Embryonic facial prominence (tissue), 1 donor: ENCODE measurements at regions not wholly inside any gene's neighbourhood (a gene's known extent, or its start where the extent isn't known, plus 50 kb on each side); places are given as distances from the start of the nearest gene placed in this dataset.
"Not testable (repeated sequence)": the region's sequence is repeated elsewhere in the genome, so short reads cannot be mapped to it uniquely, and the experiment has no call there.

Experiments used
- DNase-seq: peaks from one replicate; pipeline ENCODE4 v3.0.0-alpha.2; 2016; ENCODE audit errors: extremely low spot score

- no peak for DNase-seq
Measured at GRCh38 chr13:65387743-65388347, 1842.3 kb downstream of the PCDH9 start.

DNA sequence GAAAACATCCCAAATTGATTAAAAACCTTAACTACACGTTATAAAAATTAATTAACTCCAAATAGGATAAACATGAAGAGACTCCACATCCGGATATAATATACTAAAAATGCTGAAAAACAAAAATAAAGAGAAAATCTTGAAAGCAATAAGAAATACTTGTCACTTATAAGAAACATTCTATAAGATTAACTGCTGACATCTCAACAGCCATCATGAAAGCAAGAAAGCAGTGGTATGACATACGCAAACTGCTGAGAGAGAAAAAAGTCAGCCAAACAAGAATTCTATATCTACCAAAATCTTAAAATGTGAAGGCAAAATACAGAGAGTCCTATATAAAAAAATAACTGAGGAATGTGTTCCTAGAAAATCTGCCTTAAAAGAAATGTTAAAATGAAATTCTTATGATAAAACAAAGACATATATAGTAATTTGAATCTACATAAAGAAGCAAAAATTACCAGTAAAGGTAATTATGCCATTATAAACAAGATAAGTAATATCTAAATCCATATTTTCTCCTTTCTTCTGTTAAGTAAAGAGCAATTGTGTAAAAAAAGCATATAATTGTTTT is 1851.1 kb downstream of the PCDH9 start:
- no peak for DNase-seq

- no peak for DNase-seq
Measured at GRCh38 chr13:65378484-65378883, 1851.7 kb downstream of the PCDH9 start.

GRCh38 chr13:65368832-65369231 is 1861.3 kb downstream of the PCDH9 start:
- DNase-seq = no peak

DNA sequence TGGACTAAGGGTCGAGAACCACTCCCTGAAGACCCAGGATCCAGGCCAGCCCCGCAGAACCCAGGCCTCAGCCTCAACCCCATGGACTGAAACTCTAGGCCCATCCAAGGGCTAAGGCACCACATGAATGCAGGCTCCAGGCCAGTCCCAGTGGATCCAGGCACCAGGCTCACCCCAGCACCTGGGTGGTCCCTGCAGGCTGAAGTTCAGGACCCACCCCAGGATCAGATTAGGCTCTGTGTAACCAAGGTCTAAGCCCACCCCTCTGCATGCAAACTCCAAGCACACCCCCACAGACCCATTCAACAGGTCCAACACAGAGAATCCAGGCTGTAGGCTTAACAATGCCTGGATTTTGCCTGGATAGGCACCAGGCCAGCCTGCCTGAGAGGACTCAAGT is 1876.2 kb downstream of the PCDH9 start:
- DNase-seq = no peak

DNA sequence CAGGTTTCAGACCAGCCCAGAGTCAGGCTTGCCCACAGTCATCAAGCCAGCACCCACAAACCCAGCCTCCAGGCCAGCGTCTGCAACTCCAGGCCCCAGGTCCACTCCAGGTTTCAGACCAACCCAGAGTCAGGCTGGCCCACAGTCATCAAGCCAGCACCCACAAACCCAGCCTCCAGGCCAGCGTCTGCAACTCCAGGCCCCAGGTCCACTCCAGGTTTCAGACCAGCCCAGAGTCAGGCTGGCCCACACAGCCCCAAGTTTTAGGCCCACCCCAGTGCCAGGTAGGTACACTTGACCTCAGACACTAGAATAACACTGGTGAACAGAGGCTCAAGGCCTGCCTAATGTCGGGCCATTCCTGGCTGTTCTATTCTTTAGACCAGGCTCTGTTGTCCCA is 1877.0 kb downstream of the PCDH9 start:
- not testable (repeated sequence) for DNase-seq

GRCh38 chr13:65347420-65348030 is 1882.6 kb downstream of the PCDH9 start:
- DNase-seq = no peak

GRCh38 chr13:65343898-65344663 is 1886.1 kb downstream of the PCDH9 start:
- DNase-seq = no peak

DNA sequence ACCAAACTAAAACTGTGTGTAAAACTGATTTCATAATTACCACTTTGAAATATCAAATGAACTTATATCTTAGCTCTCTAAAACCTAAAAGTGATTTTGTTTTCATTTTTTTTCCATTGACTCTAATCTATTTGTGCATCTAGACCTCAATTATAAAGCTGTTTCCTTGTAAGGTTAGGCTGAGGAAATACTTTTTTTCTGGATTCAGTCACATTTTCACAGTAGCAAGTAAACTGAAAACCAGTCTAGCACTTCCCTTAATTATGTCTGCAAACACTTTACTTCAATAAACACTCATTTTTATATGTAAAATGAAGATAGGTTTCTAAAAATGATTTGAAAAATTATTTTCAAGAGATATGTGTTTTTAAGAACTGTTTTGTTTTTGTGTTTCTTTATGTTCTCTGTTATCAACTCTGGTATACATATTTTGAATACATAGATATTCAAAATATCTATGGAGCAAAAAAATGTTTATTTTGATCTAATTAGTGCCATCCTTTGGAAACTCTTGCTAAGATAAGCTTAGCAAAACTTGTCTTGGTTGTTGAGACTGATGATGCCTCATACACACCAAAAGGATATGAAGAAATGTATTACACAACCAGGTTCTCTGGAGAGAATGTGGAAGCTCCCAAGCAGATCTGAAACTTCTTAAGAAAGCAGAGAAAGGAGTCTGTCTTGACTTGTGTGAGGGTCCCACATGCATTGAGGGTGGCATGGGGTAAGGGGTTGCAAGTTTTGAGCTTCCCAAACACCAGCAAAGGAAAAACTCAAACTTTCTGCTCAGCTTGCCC is 1887.4 kb downstream of the PCDH9 start:
- no peak for DNase-seq

DNA sequence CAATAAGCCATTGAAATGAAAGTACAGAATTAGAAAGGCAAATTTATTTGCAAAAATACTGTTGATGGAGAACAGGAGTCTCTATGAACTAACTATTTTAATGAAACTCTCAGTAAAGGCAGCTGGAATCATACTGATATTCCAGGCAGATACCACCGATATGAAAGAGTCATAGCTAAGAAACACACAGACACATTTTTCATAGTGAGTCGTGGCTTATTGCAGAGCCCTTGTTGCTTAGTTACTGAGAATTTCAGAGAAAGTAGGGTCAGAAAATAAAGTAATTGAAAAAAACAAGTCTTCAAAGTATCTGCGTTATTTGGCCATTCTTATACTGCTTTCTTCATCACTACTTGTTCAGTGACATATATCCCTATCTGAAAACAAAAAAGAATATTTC is 1890.9 kb downstream of the PCDH9 start:
- DNase-seq = no peak

- peak; percentile 12 for DNase-seq
Measured at GRCh38 chr13:65336916-65337315, 1893.2 kb downstream of the PCDH9 start.

DNA sequence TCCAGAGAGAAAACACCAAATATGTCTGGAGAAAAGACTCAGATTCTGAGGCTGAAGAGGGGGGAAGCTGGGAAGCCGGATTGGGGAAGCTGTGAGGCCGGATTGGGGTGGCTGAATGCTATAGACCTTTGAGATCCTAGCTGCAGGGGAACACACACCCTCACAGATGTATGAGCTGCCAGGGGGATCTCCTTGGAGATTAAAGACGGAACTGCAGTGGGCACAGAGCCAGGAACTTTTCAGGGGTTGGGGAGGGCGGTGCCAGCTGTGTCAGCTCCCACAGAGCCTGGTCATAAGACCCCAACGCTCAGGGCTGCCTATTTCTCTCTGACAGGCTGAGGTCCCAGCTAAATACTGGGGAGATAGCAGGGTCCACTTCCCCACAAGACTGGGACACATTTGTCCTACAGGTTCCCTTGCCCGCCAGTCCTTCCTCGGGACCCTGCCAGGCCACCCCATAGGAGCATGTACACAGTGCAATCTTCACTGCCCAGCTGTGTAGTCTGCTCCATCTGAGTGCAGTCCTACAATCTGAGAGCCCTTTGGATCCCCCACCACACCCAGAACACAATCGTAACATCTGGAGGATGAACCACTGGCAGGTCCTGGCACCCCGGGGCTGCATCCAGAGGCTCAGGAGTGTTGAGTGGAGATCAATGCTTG is 1893.9 kb downstream of the PCDH9 start:
- no peak for DNase-seq

GRCh38 chr13:65330691-65331090 is 1899.4 kb downstream of the PCDH9 start:
- DNase-seq = no peak

GRCh38 chr13:65330287-65330686 is 1899.8 kb downstream of the PCDH9 start:
- DNase-seq = no peak

- DNase-seq = not testable (repeated sequence)
Measured at GRCh38 chr13:65323192-65323591, 1906.9 kb downstream of the PCDH9 start.

DNA sequence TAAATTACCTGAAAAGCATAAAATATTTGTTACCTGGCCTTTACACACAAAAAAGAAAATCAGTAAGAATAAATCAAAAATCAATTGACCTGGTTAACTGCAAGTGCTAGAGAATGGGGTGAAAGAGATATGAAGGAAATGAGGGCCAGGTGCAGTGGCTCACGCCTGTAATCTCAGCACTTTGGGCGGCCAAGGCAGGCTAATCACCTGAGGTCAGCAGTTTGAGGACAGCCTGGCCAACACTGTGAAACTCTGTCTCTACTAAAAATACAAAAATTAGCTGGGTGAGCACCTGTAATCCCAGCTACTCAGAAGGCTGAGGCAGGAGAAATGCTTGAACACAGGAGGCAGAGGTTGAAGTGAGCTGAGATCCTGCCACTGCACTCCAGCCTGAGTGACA is 1908.7 kb downstream of the PCDH9 start:
- not testable (repeated sequence) for DNase-seq

DNA sequence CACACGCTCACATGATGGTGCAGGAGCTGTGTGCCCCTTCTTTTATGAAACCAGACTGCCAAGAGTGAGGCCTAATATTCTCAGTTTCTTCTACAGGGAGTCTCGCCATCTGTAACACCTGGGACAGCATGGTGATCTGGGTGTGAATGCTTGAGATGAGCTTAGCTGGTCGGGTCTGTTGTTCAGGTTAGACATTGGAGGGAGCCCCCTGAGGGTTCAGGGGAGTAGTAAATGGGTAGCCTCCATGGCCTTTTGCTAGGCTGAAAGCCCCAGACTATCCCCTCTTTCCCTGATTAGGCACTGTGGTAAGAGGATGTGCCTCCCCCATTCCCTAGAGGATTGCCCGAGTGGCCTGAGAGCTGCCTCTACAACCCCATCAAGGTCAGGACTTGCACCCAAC is 1916.1 kb downstream of the PCDH9 start:
- no peak for DNase-seq

DNA sequence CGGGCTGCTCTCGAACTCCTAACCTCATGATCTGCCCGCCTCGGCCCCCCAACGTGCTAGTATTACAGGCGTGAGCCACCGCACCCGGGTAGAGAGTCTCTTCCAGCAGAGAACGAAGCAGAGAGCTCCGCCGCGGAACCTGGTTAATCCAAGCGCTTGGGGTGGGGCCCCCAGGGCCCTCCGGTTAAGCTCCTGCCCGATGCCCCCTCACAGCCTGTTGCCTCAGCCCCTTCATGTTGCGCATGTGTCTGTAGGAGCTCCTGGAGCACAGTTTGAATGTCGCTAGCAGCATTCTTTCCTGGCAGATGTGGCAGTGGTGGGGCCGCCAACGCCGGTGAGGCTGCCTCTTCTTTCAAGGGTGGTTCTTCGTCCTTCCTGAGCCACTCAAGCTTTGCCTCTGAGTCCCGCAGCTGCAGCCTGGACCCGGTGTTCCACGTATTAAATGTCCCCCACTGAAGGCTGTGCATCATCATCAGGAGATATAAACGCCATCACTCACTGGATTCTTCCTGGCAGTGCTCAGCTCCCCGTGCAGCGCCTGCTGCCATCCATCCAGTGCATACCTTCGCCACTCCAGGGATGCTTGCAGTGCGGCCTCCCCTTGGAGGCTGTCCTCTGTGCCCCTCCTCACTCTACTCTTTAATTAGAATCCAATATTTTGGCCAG is 1919.3 kb downstream of the PCDH9 start:
- no peak for DNase-seq

GRCh38 chr13:65309906-65310305 is 1920.2 kb downstream of the PCDH9 start:
- DNase-seq = no peak

GRCh38 chr13:65308729-65309128 is 1921.4 kb downstream of the PCDH9 start:
- DNase-seq = not testable (repeated sequence)

DNA sequence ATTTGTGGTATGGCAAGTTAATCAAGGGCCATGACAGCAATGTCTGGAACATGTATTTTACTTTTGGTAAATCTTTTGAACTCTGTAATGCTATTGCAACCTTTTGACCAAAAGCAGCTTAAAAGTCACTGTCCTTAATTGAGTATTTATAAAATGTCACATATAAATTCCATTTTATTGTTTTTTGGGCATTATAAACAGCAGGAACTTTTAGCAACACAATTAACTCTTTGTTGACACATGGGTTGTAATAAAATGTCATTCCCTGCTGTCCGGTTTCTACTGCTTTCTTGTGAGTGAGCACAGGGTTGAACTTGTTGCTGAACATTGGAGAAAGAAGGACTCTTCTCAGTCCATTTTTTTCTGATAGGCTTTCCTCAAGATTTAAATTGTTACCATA is 1923.1 kb downstream of the PCDH9 start:
- no peak for DNase-seq
